Colonic mucosa (tissue), 4 donors: ENCODE measurements at regions not wholly inside any gene's neighbourhood (a gene's known extent, or its start where the extent isn't known, plus 50 kb on each side); places are given as distances from the start of the nearest gene placed in this dataset.
"Not testable (repeated sequence)": the region's sequence is repeated elsewhere in the genome, so short reads cannot be mapped to it uniquely, and the experiment has no call there.

Source experiments
- DNase-seq: peaks from one replicate; pipeline ENCODE4 v3.0.0-alpha.2; 2020
- H3K27ac ChIP-seq: fragments of 200-600 bp; one replicate; pipeline ENCODE4 v1.8.0; 2021
- H3K27me3 ChIP-seq: fragments of 200-600 bp; one replicate; pipeline ENCODE4 v1.8.0; 2021
- H3K36me3 ChIP-seq: fragments of 200-600 bp; one replicate; pipeline ENCODE4 v1.8.0; 2021
- H3K4me1 ChIP-seq: fragments of 200-600 bp; one replicate; pipeline ENCODE4 v1.8.0; 2021; ENCODE audit warnings: mild to moderate bottlenecking
- H3K4me3 ChIP-seq: fragments of 200-600 bp; one replicate; pipeline ENCODE4 v1.8.0; 2021
- H3K9ac ChIP-seq, 2 donors: one replicate each; pipeline ENCODE4 v1.7.0; 2013; ENCODE audit warnings: control low read depth in 2 of 2, low read depth in 2 of 2, low read length in 2 of 2
- H3K9me3 ChIP-seq: fragments of 200-600 bp; one replicate; pipeline ENCODE4 v1.8.0; 2021
- intact Hi-C: fragments of 100-400 bp; cut with DNase I; formaldehyde crosslinking; loops from one replicate; pipeline ENCODE4 v1.14.1; 2022
- TF ChIP-seq, protein P1 (sequence below): fragments of 200-600 bp; IDR thresholded peaks from one replicate; pipeline ENCODE4 v1.8.0; 2022; ENCODE audit warnings: antibody characterized with exemption, mild to moderate bottlenecking
- donor health status: healthy.
- donor health status: DM: no; HTN: no; CAD: no.
- donor health status: DM: no; HTN: no; CAD: no.

DNA sequence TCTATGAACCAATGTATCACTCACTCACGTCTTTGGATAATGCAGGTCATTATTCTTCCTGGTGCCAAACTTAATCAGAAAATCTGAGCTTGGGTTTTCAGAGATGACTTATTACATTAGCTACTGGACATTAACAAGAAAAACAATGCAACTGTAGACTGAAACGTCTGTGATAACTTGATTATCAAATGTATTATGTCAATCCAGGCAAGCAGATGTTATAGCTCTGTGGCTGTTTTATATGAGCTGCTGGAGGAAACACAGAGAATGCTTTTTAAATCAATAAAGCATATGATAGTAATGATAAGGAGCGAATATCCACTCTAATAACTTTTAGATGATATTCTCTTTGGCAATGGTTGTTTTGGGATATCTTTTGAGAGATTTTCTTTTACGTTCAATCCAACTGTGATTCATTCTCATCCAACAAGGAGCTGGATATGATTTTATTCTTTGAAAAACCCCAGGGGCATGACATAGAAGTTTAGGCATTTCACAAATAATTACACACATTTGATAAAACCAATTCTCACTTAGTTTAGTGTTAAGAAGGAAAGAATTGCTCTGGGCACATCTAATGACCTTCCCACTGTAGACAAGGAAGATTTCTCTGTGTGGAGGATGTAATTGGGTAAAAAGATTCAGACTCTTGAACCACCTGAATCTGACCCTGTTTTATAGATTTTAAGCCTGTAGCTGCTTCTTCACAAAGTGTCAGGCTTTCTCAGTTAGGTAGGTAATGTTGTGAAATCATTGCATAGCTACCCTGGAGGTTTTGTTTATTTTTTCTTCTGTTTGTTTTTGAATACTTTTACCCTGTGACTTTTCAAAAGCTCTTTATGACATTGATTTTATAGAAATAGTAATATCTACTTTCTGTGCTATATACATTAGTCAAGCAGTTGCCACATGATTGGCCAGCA is 1124.7 kb downstream of the DNAJB9 start:
- intact Hi-C loops: no loop called here
- no peaks in the 10 kb centered on the region for H3K4me1 ChIP-seq
- no peak overlapping the region for H3K9ac ChIP-seq
- no peaks in the 10 kb centered on the region for H3K36me3 ChIP-seq
- H3K27ac ChIP-seq: no peak overlapping the region
- no peak overlapping the region for H3K4me3 ChIP-seq
- DNase-seq: no peak
- H3K27me3 ChIP-seq: no peaks in the 10 kb centered on the region
- H3K9me3 ChIP-seq: no peaks in the 10 kb centered on the region
- TF ChIP-seq, protein P1, sequence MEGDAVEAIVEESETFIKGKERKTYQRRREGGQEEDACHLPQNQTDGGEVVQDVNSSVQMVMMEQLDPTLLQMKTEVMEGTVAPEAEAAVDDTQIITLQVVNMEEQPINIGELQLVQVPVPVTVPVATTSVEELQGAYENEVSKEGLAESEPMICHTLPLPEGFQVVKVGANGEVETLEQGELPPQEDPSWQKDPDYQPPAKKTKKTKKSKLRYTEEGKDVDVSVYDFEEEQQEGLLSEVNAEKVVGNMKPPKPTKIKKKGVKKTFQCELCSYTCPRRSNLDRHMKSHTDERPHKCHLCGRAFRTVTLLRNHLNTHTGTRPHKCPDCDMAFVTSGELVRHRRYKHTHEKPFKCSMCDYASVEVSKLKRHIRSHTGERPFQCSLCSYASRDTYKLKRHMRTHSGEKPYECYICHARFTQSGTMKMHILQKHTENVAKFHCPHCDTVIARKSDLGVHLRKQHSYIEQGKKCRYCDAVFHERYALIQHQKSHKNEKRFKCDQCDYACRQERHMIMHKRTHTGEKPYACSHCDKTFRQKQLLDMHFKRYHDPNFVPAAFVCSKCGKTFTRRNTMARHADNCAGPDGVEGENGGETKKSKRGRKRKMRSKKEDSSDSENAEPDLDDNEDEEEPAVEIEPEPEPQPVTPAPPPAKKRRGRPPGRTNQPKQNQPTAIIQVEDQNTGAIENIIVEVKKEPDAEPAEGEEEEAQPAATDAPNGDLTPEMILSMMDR: no peak

DNA sequence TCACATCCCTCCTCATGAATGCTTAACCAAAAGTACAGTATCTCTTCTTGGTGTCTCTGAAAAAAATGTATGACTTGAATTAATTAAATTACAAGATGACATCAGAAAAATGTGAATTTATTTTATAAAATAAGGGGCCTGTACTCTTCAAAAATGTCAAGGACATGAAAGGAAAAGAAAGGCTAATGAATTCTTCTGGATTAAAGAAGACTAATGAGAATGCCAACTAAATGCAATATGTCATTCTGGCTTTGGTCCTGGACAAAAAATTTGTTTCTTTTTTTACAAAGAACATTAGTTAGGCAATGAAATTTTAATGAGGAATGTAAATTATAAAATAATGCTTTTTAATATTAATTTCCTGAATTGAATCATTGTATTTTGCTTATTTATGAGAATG is 1125.7 kb downstream of the DNAJB9 start:
- Histone ChIP-seq H3K27me3 (no peaks in the 10 kb centered on the region), H3K27ac (no peak overlapping the region), H3K4me3 (no peak overlapping the region), H3K9me3 (no peaks in the 10 kb centered on the region), H3K4me1 (no peaks in the 10 kb centered on the region), H3K9ac (no peak overlapping the region), H3K36me3 (no peaks in the 10 kb centered on the region)
- TF ChIP-seq, protein P1: no peak
- DNase-seq: no peak
- intact Hi-C loops: no loop called here

DNA sequence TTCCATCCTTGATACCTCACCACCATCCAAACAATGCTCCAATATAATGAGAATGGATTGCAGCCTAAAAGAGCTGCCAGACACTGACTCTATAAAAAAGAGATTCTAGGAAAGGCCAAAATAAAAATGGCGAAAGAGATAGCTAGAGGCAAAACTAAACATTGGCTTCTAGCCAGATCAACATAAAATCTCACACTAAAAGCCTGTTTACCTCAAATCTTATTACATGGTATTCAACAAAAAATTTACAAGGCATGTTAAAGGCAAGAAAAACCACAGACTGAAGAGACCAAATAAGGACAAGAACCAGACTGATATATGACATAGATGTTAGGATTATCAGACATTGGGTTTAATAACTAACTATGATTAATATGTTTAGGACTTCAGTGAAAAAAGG is 1127.0 kb downstream of the DNAJB9 start:
- TF ChIP-seq, protein P1: no peak
- Histone ChIP-seq H3K4me1 (no peaks in the 10 kb centered on the region), H3K27me3 (no peaks in the 10 kb centered on the region), H3K36me3 (no peaks in the 10 kb centered on the region), H3K27ac (no peak overlapping the region), H3K9ac (no peak overlapping the region), H3K9me3 (no peaks in the 10 kb centered on the region), H3K4me3 (no peak overlapping the region)
- intact Hi-C loops: no loop called here
- no peak for DNase-seq

DNA sequence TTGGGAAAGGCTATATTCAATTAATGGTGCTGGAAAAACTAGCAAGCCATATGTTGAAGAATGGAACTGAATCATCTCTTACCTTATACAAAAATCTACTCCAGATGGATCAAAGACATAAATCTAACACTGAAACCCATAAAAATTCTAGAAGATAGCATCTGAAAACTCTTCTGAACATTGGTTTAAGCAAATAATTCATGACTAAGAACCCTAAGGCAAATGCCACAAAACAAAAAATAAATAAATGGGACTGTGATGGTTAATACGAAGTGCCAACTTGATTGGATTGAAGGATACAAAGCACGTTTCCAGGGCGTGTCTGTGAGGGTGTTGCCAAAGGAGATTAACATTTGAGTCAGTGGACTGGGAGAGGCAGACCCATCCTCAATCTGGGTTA is 1130.0 kb downstream of the DNAJB9 start:
- no peak for DNase-seq
- intact Hi-C loops: no loop called here

DNA sequence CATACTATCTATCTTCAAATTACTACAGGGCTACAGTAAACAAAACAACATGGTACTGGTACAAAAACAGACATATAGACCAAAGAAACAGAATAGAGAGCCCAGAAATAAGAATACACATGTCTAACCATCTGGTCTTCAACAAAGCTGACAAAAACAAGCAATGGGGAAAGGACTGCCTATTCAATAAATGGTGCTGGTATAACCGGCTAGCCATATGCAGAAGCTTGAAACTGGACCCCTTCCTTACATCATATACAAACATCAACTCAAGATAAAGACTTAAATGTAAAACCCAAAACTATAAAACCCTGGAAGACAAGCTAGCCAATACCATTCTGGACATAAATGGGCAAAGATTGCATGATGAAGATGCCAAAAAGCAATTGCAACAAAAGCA is 1143.7 kb downstream of the DNAJB9 start:
- no peaks in the 10 kb centered on the region for H3K27me3 ChIP-seq
- intact Hi-C loops: no loop called here
- no peak overlapping the region for H3K27ac ChIP-seq
- TF ChIP-seq, protein P1: no peak
- no peak for DNase-seq
- no peaks in the 10 kb centered on the region for H3K4me1 ChIP-seq
- no peaks in the 10 kb centered on the region for H3K36me3 ChIP-seq
- no peaks in the 10 kb centered on the region for H3K9me3 ChIP-seq
- no peak overlapping the region for H3K4me3 ChIP-seq
- H3K9ac ChIP-seq: no peak overlapping the region

More for the DNA sequence above, 1130.0 kb downstream of the DNAJB9 start:
- H3K4me3 ChIP-seq: no peak overlapping the region
- no peak overlapping the region for H3K27ac ChIP-seq
- H3K27me3 ChIP-seq: no peaks in the 10 kb centered on the region
- H3K9ac ChIP-seq: no peak overlapping the region
- TF ChIP-seq, protein P1: no peak
- H3K4me1 ChIP-seq: no peaks in the 10 kb centered on the region
- H3K9me3 ChIP-seq: no peaks in the 10 kb centered on the region
- no peaks in the 10 kb centered on the region for H3K36me3 ChIP-seq

DNA sequence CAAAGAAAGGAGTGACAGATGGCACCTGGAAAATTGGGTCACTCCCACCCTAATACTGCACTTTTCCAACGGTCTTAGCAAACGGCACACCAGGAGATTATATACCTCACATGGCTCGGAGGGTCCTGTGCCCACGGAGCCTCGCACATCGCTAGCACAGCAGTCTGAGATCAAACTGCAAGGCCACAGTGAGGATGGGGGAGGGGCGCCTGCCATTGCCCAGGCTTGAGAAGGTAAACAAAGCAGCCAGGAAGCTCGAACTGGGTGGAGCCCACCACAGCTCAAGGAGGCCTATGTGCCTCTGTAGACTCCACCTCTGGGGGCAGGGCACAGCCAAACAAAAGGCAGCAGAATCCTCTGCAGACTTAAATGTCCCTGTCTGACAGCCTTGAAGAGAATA is 1149.7 kb downstream of the DNAJB9 start:
- H3K4me1 ChIP-seq, DNase-seq, H3K27ac ChIP-seq, H3K27me3 ChIP-seq, H3K9me3 ChIP-seq, intact Hi-C loops, H3K36me3 ChIP-seq, H3K4me3 ChIP-seq, H3K9ac ChIP-seq: not testable (repeated sequence)
